ENCODE measurements at regions not wholly inside any gene's neighbourhood (a gene's known extent, or its start where the extent isn't known, plus 50 kb on each side); places are given as distances from the start of the nearest gene placed in this dataset.

DNA sequence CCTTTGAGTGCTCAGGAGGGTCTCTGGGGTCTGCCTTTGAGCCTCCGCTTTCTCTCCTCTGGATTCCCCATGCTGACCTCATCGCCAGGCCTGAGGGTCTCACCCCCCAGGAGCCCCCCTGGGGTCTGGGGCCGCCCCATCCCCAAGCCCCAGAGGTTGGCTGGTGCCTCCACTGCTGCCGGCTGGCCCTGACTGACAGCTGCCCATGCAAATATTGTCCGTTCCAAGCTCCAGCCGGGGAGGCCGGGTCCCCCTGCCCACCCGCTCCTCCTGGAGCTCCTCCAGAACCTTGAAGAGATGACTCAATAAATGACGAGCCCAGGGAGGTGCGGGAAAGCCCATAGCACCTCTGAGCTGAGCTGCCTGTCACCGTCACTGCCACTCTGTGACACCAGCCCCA lies 173.8 kb downstream of the RBFOX3 start:
- TF ChIP-seq CTCF (IDR thresholded peaks at IDR 0.05 in 8 of 11, conservative IDR thresholded peaks at IDR 0.05 in 3 of 11) (no peak), POLR2A (IDR thresholded peaks at IDR 0.05) (no peak)
